ENCODE measurements at regions not wholly inside any gene's neighbourhood (a gene's known extent, or its start where the extent isn't known, plus 50 kb on each side); places are given as distances from the start of the nearest gene placed in this dataset.

GRCh38 chrX:19204636-19205035, 82.4 kb upstream of the ADGRG2 start:
- Histone ChIP-seq H3K27me3 (ENCODE audit: insufficient read depth, low read length) (no peaks in the 10 kb centered on the region), H3K4me2 (ENCODE audit: insufficient read depth, low read length) (no peak overlapping the region), H3K9me3 (ENCODE audit: low read depth, low read length) (no peaks in the 10 kb centered on the region), H2AFZ (ENCODE audit: low read length) (no peak overlapping the region), H3K4me3 (ENCODE audit: insufficient read depth, low read length) (no peak overlapping the region), H3K27ac (ENCODE audit: low read depth, low read length) (no peak overlapping the region), H3K79me2 (ENCODE audit: insufficient read depth, low read length) (no peaks in the 10 kb centered on the region), H3K36me3 (ENCODE audit: insufficient read depth, low read length) (no peaks in the 10 kb centered on the region), H3K4me1 (ENCODE audit: insufficient read depth, low read length) (no peaks in the 10 kb centered on the region), H4K20me1 (ENCODE audit: insufficient read depth, low read length) (no peaks in the 10 kb centered on the region)
- DNase-seq (ENCODE audit: insufficient read length, low spot score, missing footprints): no peak
- no peak for TF ChIP-seq CTCF (IDR thresholded peaks at IDR 0.05; ENCODE audit: extremely low read depth, low read depth, low read length)

GRCh38 chrX:19212037-19212436, 89.8 kb upstream of the ADGRG2 start:
- Histone ChIP-seq H3K36me3 (ENCODE audit: insufficient read depth, low read length) (no peaks in the 10 kb centered on the region), H3K27me3 (ENCODE audit: insufficient read depth, low read length) (no peaks in the 10 kb centered on the region), H3K79me2 (ENCODE audit: insufficient read depth, low read length) (no peaks in the 10 kb centered on the region), H2AFZ (ENCODE audit: low read length) (no peak overlapping the region), H4K20me1 (ENCODE audit: insufficient read depth, low read length) (no peaks in the 10 kb centered on the region), H3K4me2 (ENCODE audit: insufficient read depth, low read length) (no peak overlapping the region), H3K4me1 (ENCODE audit: insufficient read depth, low read length) (no peaks in the 10 kb centered on the region), H3K9me3 (ENCODE audit: low read depth, low read length) (no peaks in the 10 kb centered on the region), H3K27ac (ENCODE audit: low read depth, low read length) (no peak overlapping the region), H3K4me3 (ENCODE audit: insufficient read depth, low read length) (no peak overlapping the region)
- TF ChIP-seq CTCF (IDR thresholded peaks at IDR 0.05; ENCODE audit: extremely low read depth, low read depth, low read length): no peak
- DNase-seq (ENCODE audit: insufficient read length, low spot score, missing footprints): no peak

- Histone ChIP-seq H2AFZ (ENCODE audit: low read length) (no peak overlapping the region), H3K27ac (ENCODE audit: low read depth, low read length) (no peak overlapping the region), H3K79me2 (ENCODE audit: insufficient read depth, low read length) (no peaks in the 10 kb centered on the region), H4K20me1 (ENCODE audit: insufficient read depth, low read length) (no peaks in the 10 kb centered on the region), H3K9me3 (ENCODE audit: low read depth, low read length) (no peaks in the 10 kb centered on the region), H3K4me2 (ENCODE audit: insufficient read depth, low read length) (no peak overlapping the region), H3K4me1 (ENCODE audit: insufficient read depth, low read length) (no peaks in the 10 kb centered on the region), H3K27me3 (ENCODE audit: insufficient read depth, low read length) (no peaks in the 10 kb centered on the region), H3K36me3 (ENCODE audit: insufficient read depth, low read length) (no peaks in the 10 kb centered on the region), H3K4me3 (ENCODE audit: insufficient read depth, low read length) (no peak overlapping the region)
- no peak for TF ChIP-seq CTCF (IDR thresholded peaks at IDR 0.05; ENCODE audit: extremely low read depth, low read depth, low read length)
- peak; percentile 1 for DNase-seq (ENCODE audit: insufficient read length, low spot score, missing footprints)
These were observed 91.4 kb upstream of the ADGRG2 start for GRCh38 chrX:19213610-19214152.

- H4K20me1 ChIP-seq (ENCODE audit: insufficient read depth, low read length): no peaks in the 10 kb centered on the region
- H3K27me3 ChIP-seq (ENCODE audit: insufficient read depth, low read length): no peaks in the 10 kb centered on the region
- no peaks in the 10 kb centered on the region for H3K36me3 ChIP-seq (ENCODE audit: insufficient read depth, low read length)
- no peaks in the 10 kb centered on the region for H3K79me2 ChIP-seq (ENCODE audit: insufficient read depth, low read length)
- no peaks in the 10 kb centered on the region for H3K4me1 ChIP-seq (ENCODE audit: insufficient read depth, low read length)
- no peak for TF ChIP-seq CTCF (IDR thresholded peaks at IDR 0.05; ENCODE audit: extremely low read depth, low read depth, low read length)
- H3K9me3 ChIP-seq (ENCODE audit: low read depth, low read length): no peaks in the 10 kb centered on the region
- no peak overlapping the region for H3K27ac ChIP-seq (ENCODE audit: low read depth, low read length)
- no peak overlapping the region for H3K4me2 ChIP-seq (ENCODE audit: insufficient read depth, low read length)
- no peak overlapping the region for H2AFZ ChIP-seq (ENCODE audit: low read length)
- no peak overlapping the region for H3K4me3 ChIP-seq (ENCODE audit: insufficient read depth, low read length)
- DNase-seq (ENCODE audit: insufficient read length, low spot score, missing footprints): no peak
These were observed 92.0 kb upstream of the ADGRG2 start for GRCh38 chrX:19214311-19214710.

Data from osteoblast (primary cell).